Gastroesophageal sphincter (tissue), 4 donors: ENCODE measurements at regions not wholly inside any gene's neighbourhood (a gene's known extent, or its start where the extent isn't known, plus 50 kb on each side); places are given as distances from the start of the nearest gene placed in this dataset.
A peak's percentile ranks its signal among the peaks of the same experiment; 100 is the strongest.

Experiments
- ATAC-seq: fragments of 150-250 bp; one replicate; pipeline ENCODE4 v1.9.1; 2016; ENCODE audit warnings: mild to moderate bottlenecking, moderate library complexity
- H3K27ac ChIP-seq, 4 donors: fragments of 200-600 bp; sonication (generic) in 3 of 4; 1 replicate in 3 of 4; 2 replicates in 1 of 4; pipeline ENCODE4 v1.5.1; 2016 to 2019
- H3K27me3 ChIP-seq: fragments of 200-600 bp; sonication (generic); one replicate; pipeline ENCODE4 v1.5.1; 2019
- H3K36me3 ChIP-seq, 2 donors: fragments of 200-600 bp; sonication (generic); one replicate each; pipeline ENCODE4 v1.5.1; 2019; ENCODE audit warnings: control low read depth in 1 of 2
- H3K4me1 ChIP-seq, 3 donors: fragments of 200-600 bp; sonication (generic); 1 replicate in 2 of 3; 2 replicates in 1 of 3; pipeline ENCODE4 v1.5.1; 2016 to 2019; ENCODE audit warnings: control low read depth in 2 of 3
- H3K4me3 ChIP-seq, 2 donors: fragments of 200-600 bp; sonication (generic); one replicate each; pipeline ENCODE4 v1.5.1; 2019; ENCODE audit warnings: mild to moderate bottlenecking in 1 of 2, moderate library complexity in 1 of 2
- H3K9me3 ChIP-seq, 3 donors: fragments of 200-600 bp; sonication (generic); one replicate each; pipeline ENCODE4 v1.5.1; 2017 to 2019; ENCODE audit warnings: control low read depth in 2 of 3
- CTCF ChIP-seq, 4 experiments: fragments of 200-600 bp in 2 of 4; fragments of 450-650 bp in 2 of 4; sonication (generic) in 1 of 4; IDR thresholded peaks; one replicate each; pipeline ENCODE4 v1.5.1; 2017 to 2019; ENCODE audit warnings: antibody characterized with exemption in 4 of 4, mild to moderate bottlenecking in 2 of 4, moderate library complexity in 2 of 4
- EP300 ChIP-seq: sonication (generic); formaldehyde crosslinking; IDR thresholded peaks from one replicate; pipeline ENCODE4 v1.6.1; 2017; ENCODE audit warnings: antibody characterized with exemption, mild to moderate bottlenecking
- POLR2A ChIP-seq, 2 donors: fragments of 450-650 bp; IDR thresholded peaks; one replicate each; pipeline ENCODE4 v1.6.1; 2017; ENCODE audit warnings: antibody characterized with exemption in 2 of 2, mild to moderate bottlenecking in 2 of 2, moderate library complexity in 1 of 2
- POLR2AphosphoS5 ChIP-seq: sonication (generic); formaldehyde crosslinking; IDR thresholded peaks from one replicate; pipeline ENCODE4 v1.6.1; 2017; ENCODE audit warnings: antibody characterized with exemption
- WGBS, 2 donors: methylation state at CpG; one replicate each; pipeline ENCODE4 v1.1.5; 2018; ENCODE audit warnings: low coverage in 1 of 2; 5-methylcytosine and 5-hydroxymethylcytosine counted together

GRCh38 chr2:196334710-196335109, 163.3 kb upstream of the STK17B start:
- Histone ChIP-seq H3K36me3 (no peaks in the 10 kb centered on the region), H3K4me3 (no peak overlapping the region), H3K27me3 (no peaks in the 10 kb centered on the region), H3K4me1 (peaks cover 0 to 12% (median 0%) of the 10 kb centered on the region in 3 donors), H3K27ac (no peak overlapping the region), H3K9me3 (no peaks in the 10 kb centered on the region)
- no peak for TF ChIP-seq POLR2A (IDR thresholded peaks at IDR 0.05)
- no peak for TF ChIP-seq EP300
- no peak for TF ChIP-seq CTCF (IDR thresholded peaks at IDR 0.05)
- no peak for TF ChIP-seq POLR2AphosphoS5
- ATAC-seq: no peak
- 93% methylated on average over 3 of the region's 3 CpGs for WGBS, 2 donors

- no peak overlapping the region for H3K4me3 ChIP-seq
- TF ChIP-seq POLR2AphosphoS5: no peak
- TF ChIP-seq EP300: no peak
- no peak for TF ChIP-seq CTCF (IDR thresholded peaks at IDR 0.05)
- no peak for TF ChIP-seq POLR2A (IDR thresholded peaks at IDR 0.05)
- no peaks in the 10 kb centered on the region for H3K36me3 ChIP-seq
- no peaks in the 10 kb centered on the region for H3K27me3 ChIP-seq
- H3K27ac ChIP-seq: no peak overlapping the region
- 23 to 32% methylated on average over 6 of the region's 6 CpGs for WGBS, 2 donors
- ATAC-seq: no peak
- H3K9me3 ChIP-seq: no peaks in the 10 kb centered on the region
- peaks cover 0 to 12% (median 0%) of the 10 kb centered on the region in 3 donors for H3K4me1 ChIP-seq
These were observed 163.8 kb upstream of the STK17B start for GRCh38 chr2:196335221-196335634.

GRCh38 chr2:196336207-196336606, 164.8 kb upstream of the STK17B start:
- no peak overlapping the region for H3K4me3 ChIP-seq
- 80% methylated on average over 6 of the region's 6 CpGs; no CpG with 5 or more reads in 1 of the 2 donors for WGBS, 2 donors
- no peaks in the 10 kb centered on the region for H3K9me3 ChIP-seq
- H3K27ac ChIP-seq: no peak overlapping the region
- H3K27me3 ChIP-seq: no peaks in the 10 kb centered on the region
- H3K36me3 ChIP-seq: no peaks in the 10 kb centered on the region
- peaks cover 0 to 14% (median 1%) of the 10 kb centered on the region in 3 donors for H3K4me1 ChIP-seq
- TF ChIP-seq POLR2AphosphoS5 (no peak), EP300 (no peak), POLR2A (IDR thresholded peaks at IDR 0.05) (no peak), CTCF (IDR thresholded peaks at IDR 0.05) (no peak)
- no peak for ATAC-seq

- peaks cover 0 to 17% (median 5%) of the 10 kb centered on the region in 3 donors for H3K4me1 ChIP-seq
- WGBS, 2 donors: 54 to 60% methylated on average over 3 of the region's 4 CpGs
- no peak for ATAC-seq
- no peak overlapping the region for H3K4me3 ChIP-seq
- H3K27me3 ChIP-seq: no peaks in the 10 kb centered on the region
- no peak overlapping the region for H3K27ac ChIP-seq
- no peaks in the 10 kb centered on the region for H3K36me3 ChIP-seq
- no peaks in the 10 kb centered on the region for H3K9me3 ChIP-seq
- TF ChIP-seq CTCF (IDR thresholded peaks at IDR 0.05): no peak
- no peak for TF ChIP-seq POLR2A (IDR thresholded peaks at IDR 0.05)
- no peak for TF ChIP-seq EP300
- no peak for TF ChIP-seq POLR2AphosphoS5
These were observed 165.3 kb upstream of the STK17B start for GRCh38 chr2:196336715-196337114.

- Histone ChIP-seq H3K27ac (no peak overlapping the region), H3K4me3 (no peak overlapping the region), H3K9me3 (no peaks in the 10 kb centered on the region), H3K27me3 (no peaks in the 10 kb centered on the region), H3K4me1 (peaks cover 0 to 17% (median 5%) of the 10 kb centered on the region in 3 donors), H3K36me3 (no peaks in the 10 kb centered on the region)
- 64 to 65% methylated on average over 5 to 6 of the region's 6 CpGs for WGBS, 2 donors
- ATAC-seq: no peak
- peak in 3 of 4 experiments; percentile 17 to 37 (median 33) for TF ChIP-seq CTCF (IDR thresholded peaks at IDR 0.05)
- no peak for TF ChIP-seq EP300
These were observed 166.0 kb upstream of the STK17B start for GRCh38 chr2:196337208-196337953.
